ENCODE measurements at regions not wholly inside any gene's neighbourhood (a gene's known extent, or its start where the extent isn't known, plus 50 kb on each side); places are given as distances from the start of the nearest gene placed in this dataset.
A peak's percentile ranks its signal among the peaks of the same experiment; 100 is the strongest.
"Not testable (repeated sequence)": the region's sequence is repeated elsewhere in the genome, so short reads cannot be mapped to it uniquely, and the experiment has no call there.

DNA sequence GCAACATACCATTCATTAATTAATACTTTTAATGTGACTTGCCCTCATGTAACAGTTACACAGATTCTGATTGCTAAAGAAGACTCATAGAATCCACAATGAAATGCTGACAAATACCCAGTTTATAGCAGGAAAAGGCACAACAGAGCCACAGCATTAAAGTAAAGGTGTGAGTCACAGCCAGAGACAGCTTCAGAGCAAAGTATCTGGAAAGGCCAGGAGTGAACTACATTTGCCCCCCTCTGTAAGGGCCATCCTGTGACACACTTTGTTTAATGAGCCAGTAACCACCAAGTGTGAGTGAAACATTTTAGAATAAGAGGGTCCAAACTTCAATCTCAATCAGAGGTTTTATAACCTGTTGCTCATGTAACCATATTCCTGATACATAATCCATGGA, 133.8 kb upstream of the TACR3 start:
- no peak for DNase-seq (ENCODE audit: low spot score)

GRCh38 chr4:103853146-103853545, 133.4 kb upstream of the TACR3 start:
- DNase-seq (ENCODE audit: low spot score): no peak

DNA sequence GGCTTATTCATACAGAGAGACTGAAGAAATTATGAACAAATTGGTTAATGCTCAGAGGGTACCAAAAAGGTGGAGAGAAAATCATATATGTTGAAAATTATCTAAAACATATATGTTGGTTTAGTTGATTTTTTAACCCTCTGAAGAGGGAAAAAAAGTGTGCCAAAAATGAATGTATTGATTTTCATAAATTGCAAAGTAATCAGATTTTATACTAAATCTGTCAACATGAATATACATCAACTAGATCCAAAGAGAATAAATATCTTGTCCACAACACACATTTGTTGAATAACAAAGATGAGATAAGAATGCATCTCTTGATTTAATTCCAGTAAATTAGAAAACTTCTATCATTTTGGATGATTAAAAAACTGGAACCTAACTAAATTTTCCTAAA, 125.3 kb upstream of the TACR3 start:
- no peak for DNase-seq (ENCODE audit: low spot score)

DNA sequence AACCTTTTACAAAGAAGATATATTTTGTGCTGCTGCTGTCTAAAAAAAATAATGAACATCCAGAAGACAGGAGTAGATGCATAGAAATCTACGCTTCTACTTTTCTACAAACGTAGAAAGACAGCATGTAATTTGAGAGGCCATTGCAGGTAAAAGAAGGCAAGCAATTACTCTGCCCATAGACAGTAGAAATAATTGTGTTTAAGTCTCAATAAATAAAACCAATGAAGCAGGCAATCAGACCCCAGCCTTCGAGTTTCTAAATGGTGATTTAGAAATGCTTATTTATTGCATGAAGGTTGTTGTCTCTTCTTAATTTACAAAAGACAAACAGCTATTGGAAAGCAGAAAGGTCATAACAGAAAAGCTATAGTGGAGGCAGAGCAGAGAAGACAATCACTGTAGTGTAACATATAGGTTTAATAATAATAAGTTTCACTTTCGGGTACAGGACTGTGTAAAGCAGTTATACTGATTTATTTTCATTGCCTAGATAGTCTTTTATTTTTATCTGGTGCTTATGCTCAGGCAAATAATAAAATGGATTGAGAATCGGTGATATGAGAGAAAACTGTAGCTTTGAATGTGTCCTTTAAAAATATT, 123.0 kb upstream of the TACR3 start:
- DNase-seq (ENCODE audit: low spot score): no peak

GRCh38 chr4:103842076-103842475, 122.3 kb upstream of the TACR3 start:
- DNase-seq (ENCODE audit: low spot score): no peak

GRCh38 chr4:103810308-103810707, 90.5 kb upstream of the TACR3 start:
- not testable (repeated sequence) for DNase-seq (ENCODE audit: low spot score)

- DNase-seq (ENCODE audit: low spot score): no peak
Measured at GRCh38 chr4:103802766-103803165, 83.0 kb upstream of the TACR3 start.

GRCh38 chr4:103787057-103787456, 67.3 kb upstream of the TACR3 start:
- no peak for DNase-seq (ENCODE audit: low spot score)

GRCh38 chr4:103786593-103786992, 66.8 kb upstream of the TACR3 start:
- no peak for DNase-seq (ENCODE audit: low spot score)

DNA sequence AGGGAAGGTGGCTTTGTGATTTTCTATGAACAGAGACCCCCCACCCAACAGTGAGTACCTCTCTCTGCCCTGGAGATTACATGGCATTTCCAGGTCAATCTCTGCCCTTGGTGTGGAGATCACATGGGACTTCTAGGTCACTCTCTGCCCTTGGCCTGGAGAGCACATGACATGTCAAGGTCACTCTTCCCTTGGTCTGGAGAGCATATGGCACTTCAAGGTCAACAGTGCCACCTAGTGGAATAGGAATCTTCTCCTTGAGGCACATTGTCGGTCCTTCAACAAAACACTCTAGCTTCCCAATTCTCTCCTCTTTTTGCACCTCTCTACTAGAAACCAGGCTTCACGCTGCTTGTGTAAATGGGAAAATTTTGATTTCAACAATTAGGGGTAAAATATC, 66.2 kb upstream of the TACR3 start:
- peak; percentile 4 for DNase-seq (ENCODE audit: low spot score)

DNA sequence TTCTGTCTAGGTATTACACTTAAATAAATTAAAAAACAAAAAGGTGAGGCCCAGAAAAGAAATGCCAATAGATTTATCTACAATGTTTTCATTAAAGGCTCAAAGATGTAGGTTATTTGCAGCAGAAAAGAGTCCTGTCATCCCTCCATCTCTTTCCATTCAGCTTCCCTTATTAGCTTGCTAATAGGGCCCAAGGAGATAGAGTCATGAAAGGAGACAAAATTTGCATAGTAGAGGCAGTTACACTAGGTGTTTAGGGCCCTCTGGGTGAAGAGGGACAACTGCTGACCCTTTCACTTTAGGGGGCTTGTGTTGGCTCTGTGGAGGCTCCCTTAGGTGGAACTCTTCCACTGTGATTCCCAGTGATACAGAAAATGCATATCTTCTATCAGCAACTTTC, 58.4 kb upstream of the TACR3 start:
- DNase-seq (ENCODE audit: low spot score): no peak

GRCh38 chr4:103774326-103774825, 54.6 kb upstream of the TACR3 start:
- no peak for DNase-seq (ENCODE audit: low spot score)

GRCh38 chr4:103773691-103774231, 54.0 kb upstream of the TACR3 start:
- DNase-seq (ENCODE audit: low spot score): no peak

All from hematopoietic multipotent progenitor cell treated with erythropoietin and hydrocortisone succinate and interleukin-3 and kit ligand, for 15 days (in vitro differentiated cells).